ENCODE measurements at regions not wholly inside any gene's neighbourhood (a gene's known extent, or its start where the extent isn't known, plus 50 kb on each side); places are given as distances from the start of the nearest gene placed in this dataset.

DNA sequence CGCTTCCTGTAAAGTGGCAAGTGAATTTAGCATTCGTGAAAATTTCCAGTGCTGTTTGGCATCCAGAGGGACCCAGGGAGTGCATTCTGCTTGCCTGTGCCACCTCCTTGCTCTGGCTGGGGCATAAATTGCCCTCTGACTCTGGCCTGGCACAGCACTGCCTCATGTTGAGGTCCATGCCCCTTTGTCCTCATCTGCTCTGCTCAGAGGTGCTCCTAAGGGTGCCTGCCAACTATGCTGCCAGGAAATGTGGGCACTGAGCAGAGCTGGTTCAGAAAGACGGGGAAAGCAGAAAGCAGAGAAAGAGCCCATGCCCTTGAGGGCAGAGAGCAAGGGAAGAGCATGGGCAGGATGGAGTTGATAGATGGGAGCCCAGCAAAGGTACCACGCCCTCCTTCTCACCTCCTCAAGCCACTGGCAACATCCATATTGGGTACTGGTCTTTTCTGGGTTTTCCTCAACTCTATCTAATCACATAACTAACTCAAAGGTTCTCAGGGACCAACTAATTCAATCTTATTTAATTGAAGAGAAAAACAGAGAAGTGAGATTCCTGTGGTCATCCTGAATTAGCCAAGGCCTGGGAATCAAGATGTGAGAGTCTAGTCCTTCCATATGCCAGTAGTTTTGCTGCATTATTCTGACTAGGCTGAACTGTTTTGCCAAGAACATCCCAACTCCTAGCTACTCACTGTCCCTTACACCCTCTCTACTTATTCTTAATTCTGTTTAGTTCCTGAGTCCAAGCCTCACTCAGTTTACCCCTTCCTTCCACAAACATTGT lies 441.5 kb upstream of the TNP1 start:
- no TSS peak for BruUV-seq (replicated peaks)
- TF ChIP-seq SIN3A (IDR thresholded peaks at IDR 0.05; ENCODE audit: borderline replicate concordance, insufficient read depth, low read depth, low read length) (no peak), TCF7L2 (IDR thresholded peaks at IDR 0.05; ENCODE audit: low read depth, low read length) (no peak)
- Histone ChIP-seq H3K9me3 (ENCODE audit: control insufficient read depth, insufficient read depth, low read depth, low read length) (no peaks in the 10 kb centered on the region), H3K4me3 (ENCODE audit: low read depth in 2 of 2, low read length in 2 of 2) (no peak overlapping the region), H3K27ac (ENCODE audit: low read length) (no peak overlapping the region), H3K4me1 (ENCODE audit: control insufficient read depth, insufficient read depth, low read length) (no peaks in the 10 kb centered on the region), H3K27me3 (ENCODE audit: control insufficient read depth, insufficient read depth, low read length) (no peaks in the 10 kb centered on the region), H3K36me3 (ENCODE audit: control insufficient read depth, insufficient read depth, low read length) (no peaks in the 10 kb centered on the region)
- intact Hi-C loops (cut with micrococcal nuclease; ENCODE audit: unreplicated experiment) (no loop called here), in situ Hi-C loops (cut with HindIII; ENCODE audit: low pct_unique_long_range_greater_than_20kb, low sequenced_read_pairs) (no loop called here)
- CTCF ChIA-PET, result no interaction called here
- ATAC-seq (no peak), DNase-seq (ENCODE audit: low read depth, low spot score) (no peak)
- POLR2A ChIA-PET, result no interaction called here

DNA sequence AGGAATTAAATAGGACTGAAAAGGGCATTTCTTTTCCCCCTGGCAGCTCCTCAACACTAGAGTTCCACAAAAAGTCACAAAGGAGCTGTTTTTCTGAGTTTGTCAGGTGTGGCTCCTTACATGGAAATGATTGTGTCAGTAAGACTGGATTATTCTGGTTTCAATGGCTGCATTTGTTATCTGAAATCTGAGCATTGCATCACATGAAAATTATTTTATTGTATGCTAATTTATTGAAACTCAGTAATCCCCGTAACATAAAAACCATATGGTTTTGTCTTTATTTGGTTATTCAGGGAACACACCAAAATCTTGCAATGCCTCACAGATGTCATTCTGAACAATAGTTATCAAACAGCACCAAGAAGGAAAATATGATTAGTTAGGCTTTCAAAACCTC lies 439.7 kb upstream of the TNP1 start:
- DNase-seq (ENCODE audit: low read depth, low spot score), result no peak
- ChIA-PET CTCF (no interaction called here), POLR2A (no interaction called here)
- Histone ChIP-seq H3K4me1 (ENCODE audit: control insufficient read depth, insufficient read depth, low read length) (no peaks in the 10 kb centered on the region), H3K9me3 (ENCODE audit: control insufficient read depth, insufficient read depth, low read depth, low read length) (no peaks in the 10 kb centered on the region), H3K4me3 (ENCODE audit: low read depth in 2 of 2, low read length in 2 of 2) (no peak overlapping the region), H3K27me3 (ENCODE audit: control insufficient read depth, insufficient read depth, low read length) (no peaks in the 10 kb centered on the region), H3K36me3 (ENCODE audit: control insufficient read depth, insufficient read depth, low read length) (no peaks in the 10 kb centered on the region), H3K27ac (ENCODE audit: low read length) (no peak overlapping the region)
- TF ChIP-seq, protein P1, sequence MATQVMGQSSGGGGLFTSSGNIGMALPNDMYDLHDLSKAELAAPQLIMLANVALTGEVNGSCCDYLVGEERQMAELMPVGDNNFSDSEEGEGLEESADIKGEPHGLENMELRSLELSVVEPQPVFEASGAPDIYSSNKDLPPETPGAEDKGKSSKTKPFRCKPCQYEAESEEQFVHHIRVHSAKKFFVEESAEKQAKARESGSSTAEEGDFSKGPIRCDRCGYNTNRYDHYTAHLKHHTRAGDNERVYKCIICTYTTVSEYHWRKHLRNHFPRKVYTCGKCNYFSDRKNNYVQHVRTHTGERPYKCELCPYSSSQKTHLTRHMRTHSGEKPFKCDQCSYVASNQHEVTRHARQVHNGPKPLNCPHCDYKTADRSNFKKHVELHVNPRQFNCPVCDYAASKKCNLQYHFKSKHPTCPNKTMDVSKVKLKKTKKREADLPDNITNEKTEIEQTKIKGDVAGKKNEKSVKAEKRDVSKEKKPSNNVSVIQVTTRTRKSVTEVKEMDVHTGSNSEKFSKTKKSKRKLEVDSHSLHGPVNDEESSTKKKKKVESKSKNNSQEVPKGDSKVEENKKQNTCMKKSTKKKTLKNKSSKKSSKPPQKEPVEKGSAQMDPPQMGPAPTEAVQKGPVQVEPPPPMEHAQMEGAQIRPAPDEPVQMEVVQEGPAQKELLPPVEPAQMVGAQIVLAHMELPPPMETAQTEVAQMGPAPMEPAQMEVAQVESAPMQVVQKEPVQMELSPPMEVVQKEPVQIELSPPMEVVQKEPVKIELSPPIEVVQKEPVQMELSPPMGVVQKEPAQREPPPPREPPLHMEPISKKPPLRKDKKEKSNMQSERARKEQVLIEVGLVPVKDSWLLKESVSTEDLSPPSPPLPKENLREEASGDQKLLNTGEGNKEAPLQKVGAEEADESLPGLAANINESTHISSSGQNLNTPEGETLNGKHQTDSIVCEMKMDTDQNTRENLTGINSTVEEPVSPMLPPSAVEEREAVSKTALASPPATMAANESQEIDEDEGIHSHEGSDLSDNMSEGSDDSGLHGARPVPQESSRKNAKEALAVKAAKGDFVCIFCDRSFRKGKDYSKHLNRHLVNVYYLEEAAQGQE (IDR thresholded peaks at IDR 0.05; ENCODE audit: insufficient read depth in 1 of 2, low read depth in 2 of 2, low read length in 1 of 2), result no peak
- TF ChIP-seq SIN3A (IDR thresholded peaks at IDR 0.05; ENCODE audit: borderline replicate concordance, insufficient read depth, low read depth, low read length) (no peak), POLR2AphosphoS5 (IDR thresholded peaks at IDR 0.05; ENCODE audit: low read depth, low read length) (no peak), CTCF (IDR thresholded peaks at IDR 0.05) (no peak), TCF7L2 (IDR thresholded peaks at IDR 0.05; ENCODE audit: low read depth, low read length) (no peak)
- BruUV-seq (replicated peaks), result no TSS peak
- ATAC-seq, result no peak
- intact Hi-C loops (cut with micrococcal nuclease; ENCODE audit: unreplicated experiment), result no loop called here
- in situ Hi-C loops (cut with HindIII; ENCODE audit: low pct_unique_long_range_greater_than_20kb, low sequenced_read_pairs), result no loop called here

- DNase-seq (ENCODE audit: low read depth, low spot score) (no peak), ATAC-seq (no peak)
- intact Hi-C loops (cut with micrococcal nuclease; ENCODE audit: unreplicated experiment) (no loop called here), in situ Hi-C loops (cut with HindIII; ENCODE audit: low pct_unique_long_range_greater_than_20kb, low sequenced_read_pairs) (no loop called here)
- ChIA-PET CTCF (no interaction called here), POLR2A (no interaction called here)
- no peak overlapping the region for H3K27ac ChIP-seq (ENCODE audit: low read length)
- no peak overlapping the region for H3K4me3 ChIP-seq (ENCODE audit: low read depth in 2 of 2, low read length in 2 of 2)
- TF ChIP-seq TCF7L2 (IDR thresholded peaks at IDR 0.05; ENCODE audit: low read depth, low read length) (no peak), SIN3A (IDR thresholded peaks at IDR 0.05; ENCODE audit: borderline replicate concordance, insufficient read depth, low read depth, low read length) (no peak), CTCF (IDR thresholded peaks at IDR 0.05) (no peak), POLR2AphosphoS5 (IDR thresholded peaks at IDR 0.05; ENCODE audit: low read depth, low read length) (no peak)
- TF ChIP-seq, protein P1 (IDR thresholded peaks at IDR 0.05; ENCODE audit: insufficient read depth in 1 of 2, low read depth in 2 of 2, low read length in 1 of 2), result no peak
- no peaks in the 10 kb centered on the region for H3K27me3 ChIP-seq (ENCODE audit: control insufficient read depth, insufficient read depth, low read length)
- no peaks in the 10 kb centered on the region for H3K4me1 ChIP-seq (ENCODE audit: control insufficient read depth, insufficient read depth, low read length)
- no peaks in the 10 kb centered on the region for H3K36me3 ChIP-seq (ENCODE audit: control insufficient read depth, insufficient read depth, low read length)
- no TSS peak for BruUV-seq (replicated peaks)
- no peaks in the 10 kb centered on the region for H3K9me3 ChIP-seq (ENCODE audit: control insufficient read depth, insufficient read depth, low read depth, low read length)
These were observed 437.2 kb upstream of the TNP1 start for GRCh38 chr2:217297096-217297495.

All from Panc1 (cell line).